Activated T-cell treated with anti-CD3 and anti-CD28 coated beads, Interleukin-2, amount 50 U/mL, for 72 hours (primary cell): ENCODE measurements at regions not wholly inside any gene's neighbourhood (a gene's known extent, or its start where the extent isn't known, plus 50 kb on each side); places are given as distances from the start of the nearest gene placed in this dataset.
"Not testable (repeated sequence)": the region's sequence is repeated elsewhere in the genome, so short reads cannot be mapped to it uniquely, and the experiment has no call there.

Source experiments
- ATAC-seq, 2 donors: fragments of 150-1000 bp; cut with Tn5 transposase; replicated peaks in 1 of 2; 2 replicates each; pipeline ENCODE4 v1.10.0; 2021; ENCODE audit warnings: moderate library complexity in 2 of 2, mild to moderate bottlenecking in 1 of 2
- DNase-seq, 2 donors: peaks; one replicate each; pipeline ENCODE4 v3.0.0; 2021 to 2022; ENCODE audit warnings: mixed read lengths in 1 of 2
- H3K27ac Mint-ChIP-seq: one replicate; pipeline ENCODE4 v1.8.0; 2022; ENCODE audit warnings: mild to moderate bottlenecking, moderate library complexity, mixed read lengths
- H3K27me3 Mint-ChIP-seq: one replicate; pipeline ENCODE4 v1.8.0; 2022; ENCODE audit warnings: low read depth, mixed read lengths
- H3K36me3 Mint-ChIP-seq, 2 donors: one replicate each; pipeline ENCODE4 v1.8.0; 2022; ENCODE audit warnings: mixed read lengths in 2 of 2, mild to moderate bottlenecking in 1 of 2; ENCODE audit not compliant: insufficient read depth in 2 of 2
- H3K4me1 Mint-ChIP-seq: one replicate; pipeline ENCODE4 v1.8.0; 2022; ENCODE audit warnings: low read depth, mixed read lengths
- H3K4me3 Mint-ChIP-seq, 2 donors: one replicate each; pipeline ENCODE4 v1.8.0; 2022; ENCODE audit warnings: mild to moderate bottlenecking in 2 of 2, mixed read lengths in 2 of 2, moderate library complexity in 2 of 2
- H3K9me3 Mint-ChIP-seq, 2 donors: one replicate each; pipeline ENCODE4 v1.8.0; 2022; ENCODE audit warnings: mixed read lengths in 2 of 2

DNA sequence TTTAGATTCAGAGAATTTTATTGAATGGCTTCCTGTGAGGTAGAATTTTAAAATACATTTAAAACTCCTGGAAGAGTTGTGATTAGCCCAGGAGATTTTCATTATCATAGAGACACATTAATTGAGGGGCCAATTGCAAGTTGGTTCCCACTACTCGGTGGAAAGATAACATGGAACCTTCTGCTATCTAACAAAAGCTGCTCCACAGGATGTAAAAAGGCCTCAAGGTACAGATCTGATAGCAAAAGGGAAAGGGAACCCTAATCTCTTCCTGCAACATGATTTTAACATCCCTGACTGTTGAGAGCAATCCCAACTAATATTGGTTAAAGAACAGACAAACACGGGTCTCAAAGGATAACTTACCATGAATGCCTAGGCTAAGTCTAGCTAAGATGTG lies 312.3 kb downstream of the TUBA3C start:
- DNase-seq, H3K9me3 Mint-ChIP-seq, ATAC-seq, H3K27me3 Mint-ChIP-seq, H3K36me3 Mint-ChIP-seq, H3K4me3 Mint-ChIP-seq, H3K27ac Mint-ChIP-seq, H3K4me1 Mint-ChIP-seq: not testable (repeated sequence)

DNA sequence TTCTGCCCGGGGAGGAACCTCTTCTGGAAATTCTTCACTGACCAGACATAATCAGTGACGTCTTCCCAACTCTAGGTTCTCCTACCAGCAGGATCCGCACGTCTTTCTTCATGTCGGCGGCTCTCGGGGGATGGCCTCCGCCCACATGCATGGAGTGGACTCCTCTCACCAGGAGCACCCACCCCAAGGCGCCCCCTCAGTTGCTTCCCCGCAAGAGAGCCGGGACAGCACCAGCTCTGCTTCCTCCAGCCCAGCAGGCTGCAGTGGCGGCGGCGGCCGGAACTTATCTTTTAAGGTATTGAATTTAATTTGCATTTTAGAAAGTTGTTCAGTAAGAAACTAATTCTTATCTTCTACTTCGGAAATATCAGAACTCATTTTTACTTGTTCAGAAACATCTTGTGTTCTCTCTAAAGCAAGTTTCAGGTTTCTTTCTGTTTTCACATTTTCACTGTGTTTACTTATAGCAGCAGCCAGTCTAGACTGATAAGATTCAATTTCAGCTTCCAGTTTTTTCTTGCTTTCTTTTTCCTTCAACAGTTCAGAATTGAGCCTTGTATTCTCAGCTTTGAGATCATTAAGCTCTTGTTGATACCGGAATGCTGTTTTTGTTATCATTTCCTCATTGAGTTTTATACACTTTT lies 343.5 kb downstream of the TUBA3C start:
- not testable (repeated sequence) for DNase-seq, H3K4me1 Mint-ChIP-seq, ATAC-seq, H3K27ac Mint-ChIP-seq, H3K36me3 Mint-ChIP-seq, H3K4me3 Mint-ChIP-seq, H3K27me3 Mint-ChIP-seq, H3K9me3 Mint-ChIP-seq

DNA sequence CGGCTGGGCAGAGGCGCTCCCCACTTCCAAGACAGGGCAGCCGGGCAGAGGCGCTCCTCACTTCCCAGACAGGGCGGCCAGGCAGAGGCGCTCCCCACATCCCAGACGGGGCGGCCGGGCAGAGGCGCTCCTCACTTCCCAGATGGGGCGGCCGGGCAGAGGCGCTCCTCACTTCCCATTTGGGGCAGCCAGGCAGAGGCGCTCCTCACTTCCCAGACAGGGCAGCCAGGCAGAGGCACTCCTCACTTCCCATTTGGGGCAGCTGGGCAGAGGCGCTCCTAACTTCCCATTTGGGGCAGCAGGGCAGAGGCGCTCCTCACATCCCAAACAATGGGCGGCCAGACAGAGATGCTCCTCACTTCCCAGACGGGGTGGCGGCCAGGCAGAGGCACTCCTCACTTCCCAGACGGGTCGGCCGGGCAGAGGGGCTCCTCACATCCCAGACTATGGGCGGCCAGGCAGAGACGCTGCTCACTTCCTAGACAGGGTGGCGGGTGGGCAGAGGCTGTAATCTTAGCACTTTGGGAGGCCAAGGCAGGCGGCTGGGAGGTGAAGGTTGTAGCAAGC lies 344.4 kb downstream of the TUBA3C start:
- not testable (repeated sequence) for H3K27me3 Mint-ChIP-seq, DNase-seq, H3K4me1 Mint-ChIP-seq, H3K27ac Mint-ChIP-seq, H3K9me3 Mint-ChIP-seq, H3K36me3 Mint-ChIP-seq, H3K4me3 Mint-ChIP-seq, ATAC-seq

DNA sequence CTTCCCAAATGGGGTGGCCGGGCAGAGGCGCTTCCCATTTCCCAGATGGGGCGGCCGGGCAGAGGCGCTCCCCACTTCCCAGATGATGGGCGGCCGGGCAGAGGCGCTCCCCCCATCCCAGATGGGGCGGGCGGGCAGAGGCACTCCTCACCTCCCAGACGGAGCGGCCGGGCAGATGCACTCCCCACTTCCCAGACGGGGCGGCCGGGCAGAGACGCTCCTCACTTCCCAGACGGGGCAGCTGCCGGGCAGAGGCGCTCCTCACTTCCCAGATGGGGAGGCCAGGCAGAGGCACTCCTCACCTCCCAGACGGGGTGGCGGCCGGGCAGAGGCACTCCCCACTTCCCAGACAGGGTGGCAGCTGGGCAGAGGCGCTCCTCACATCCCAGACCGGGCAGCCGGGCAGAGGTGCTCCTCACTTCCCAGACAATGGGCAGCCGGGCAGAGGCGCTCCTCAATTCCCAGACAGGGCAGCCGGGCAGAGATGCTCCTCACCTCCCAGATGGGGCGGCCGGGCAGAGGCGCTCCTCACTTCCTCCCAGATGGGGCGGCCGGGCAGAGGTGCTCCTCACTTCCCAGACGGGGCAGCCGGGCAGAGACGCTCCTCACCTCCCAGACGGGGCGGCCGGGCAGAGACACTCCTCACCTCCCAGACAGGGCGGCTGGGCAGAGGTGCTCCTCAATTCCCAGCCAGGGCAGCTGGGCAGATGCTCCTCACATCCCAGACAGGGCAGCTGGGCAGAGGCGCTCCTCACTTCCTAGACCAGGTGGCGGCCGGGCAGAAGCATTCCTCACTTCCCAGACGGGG lies 345.0 kb downstream of the TUBA3C start:
- not testable (repeated sequence) for H3K27ac Mint-ChIP-seq, H3K9me3 Mint-ChIP-seq, ATAC-seq, DNase-seq, H3K27me3 Mint-ChIP-seq, H3K36me3 Mint-ChIP-seq, H3K4me3 Mint-ChIP-seq, H3K4me1 Mint-ChIP-seq

DNA sequence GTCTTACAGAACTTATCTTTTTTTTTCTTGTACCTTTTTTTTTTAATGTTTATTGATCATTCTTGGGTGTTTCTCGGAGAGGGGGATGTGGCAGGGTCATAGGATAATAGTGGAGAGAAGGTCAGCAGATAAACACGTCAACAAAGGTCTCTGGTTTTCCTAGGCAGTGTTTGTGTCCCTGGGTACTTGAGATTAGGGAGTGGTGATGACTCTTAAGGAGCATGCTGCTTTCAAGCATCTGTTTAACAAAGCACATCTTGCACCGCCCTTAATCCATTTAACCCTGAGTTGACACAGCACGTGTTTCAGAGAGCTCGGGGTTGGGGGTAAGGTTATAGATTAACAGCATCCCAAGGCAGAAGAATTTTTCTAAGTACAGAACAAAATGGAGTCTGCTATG lies 345.9 kb downstream of the TUBA3C start:
- H3K36me3 Mint-ChIP-seq, H3K9me3 Mint-ChIP-seq, H3K4me1 Mint-ChIP-seq, ATAC-seq, H3K27ac Mint-ChIP-seq, H3K4me3 Mint-ChIP-seq, DNase-seq, H3K27me3 Mint-ChIP-seq: not testable (repeated sequence)

DNA sequence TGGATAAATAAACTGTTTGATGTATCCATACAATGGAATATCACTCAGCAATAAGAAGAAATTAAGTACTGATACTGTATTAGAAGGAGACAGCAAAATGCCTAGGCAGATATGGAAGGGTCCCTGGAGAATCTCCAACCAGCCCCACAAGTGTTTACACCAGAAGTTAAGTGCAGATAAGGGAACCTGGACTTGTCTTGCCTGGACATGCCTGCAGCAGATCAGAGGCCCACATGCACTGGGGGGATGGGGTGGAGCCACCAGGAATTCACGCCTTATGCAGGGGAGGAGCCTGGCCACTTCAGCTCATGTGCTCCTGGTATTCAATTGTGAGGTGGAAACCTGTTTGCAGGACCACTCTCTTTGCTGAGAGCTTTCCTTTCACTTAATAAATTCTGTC lies 356.9 kb downstream of the TUBA3C start:
- not testable (repeated sequence) for H3K27ac Mint-ChIP-seq, H3K27me3 Mint-ChIP-seq, ATAC-seq, H3K4me3 Mint-ChIP-seq, H3K9me3 Mint-ChIP-seq, DNase-seq, H3K36me3 Mint-ChIP-seq, H3K4me1 Mint-ChIP-seq

DNA sequence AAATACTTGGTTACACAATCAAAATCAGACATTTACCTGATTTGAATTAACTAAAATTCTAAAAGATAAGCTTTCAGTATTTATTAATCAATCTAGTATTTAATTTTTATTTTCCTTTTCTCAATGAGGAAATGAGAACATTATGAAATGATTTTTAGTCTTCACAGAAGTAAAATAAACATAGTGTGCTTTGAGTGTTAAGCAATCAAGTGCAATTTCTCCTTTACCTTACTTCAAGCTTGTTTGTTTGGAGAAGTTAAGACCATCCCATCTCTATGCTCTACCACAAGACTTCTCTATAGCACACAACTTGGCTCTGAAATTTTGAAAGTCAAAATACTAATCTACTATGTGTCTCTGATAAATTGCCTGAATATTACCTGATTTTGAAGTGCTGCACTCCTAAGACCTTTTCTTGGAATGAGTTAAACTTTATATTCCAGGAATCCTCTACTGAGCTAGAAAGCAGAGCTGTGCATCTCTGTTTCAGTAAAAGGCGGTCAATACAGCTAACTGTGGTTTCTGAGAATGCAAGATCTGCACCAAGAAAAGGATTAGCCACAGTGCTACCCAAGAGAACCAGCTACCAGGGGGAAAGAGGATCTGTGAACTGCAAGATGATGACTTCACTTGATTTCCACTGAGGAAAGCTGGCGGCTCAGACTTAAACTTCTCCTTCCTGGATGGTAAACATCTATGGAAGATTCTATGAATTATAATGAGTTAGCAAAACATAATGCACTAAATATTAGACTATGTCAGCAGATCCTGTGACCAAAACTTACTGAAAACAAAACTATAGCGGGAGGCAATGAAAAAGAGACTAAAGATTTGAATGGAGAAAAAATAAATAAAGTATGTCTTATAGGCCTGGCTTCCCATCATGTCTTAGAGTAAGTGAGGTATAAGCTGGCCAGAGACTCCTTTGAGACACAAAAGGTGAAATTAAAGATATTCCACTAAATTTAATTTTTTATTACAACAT lies 358.7 kb downstream of the TUBA3C start:
- H3K36me3 Mint-ChIP-seq, H3K27me3 Mint-ChIP-seq, ATAC-seq, DNase-seq, H3K27ac Mint-ChIP-seq, H3K4me1 Mint-ChIP-seq, H3K4me3 Mint-ChIP-seq, H3K9me3 Mint-ChIP-seq: not testable (repeated sequence)

DNA sequence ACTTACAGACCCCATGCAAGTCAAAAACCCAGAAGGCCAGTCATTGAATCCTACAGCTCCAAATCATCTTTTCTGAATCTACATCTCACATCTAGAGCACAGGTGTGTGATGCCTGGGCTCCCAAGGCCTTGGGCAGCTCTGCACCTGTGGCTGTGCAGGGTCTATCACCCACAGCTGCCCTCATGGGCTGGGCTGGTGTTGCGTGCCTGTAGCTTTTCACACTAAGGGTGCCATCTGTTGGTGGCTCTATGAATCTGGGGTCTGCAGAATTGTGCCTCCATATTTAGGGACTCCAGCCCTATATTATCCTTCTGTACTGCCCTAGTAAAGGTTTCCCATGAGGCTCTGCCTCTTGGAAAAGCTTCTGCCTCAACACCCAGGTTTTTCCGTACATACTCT lies 407.6 kb downstream of the TUBA3C start:
- H3K4me3 Mint-ChIP-seq, DNase-seq, H3K27ac Mint-ChIP-seq, ATAC-seq, H3K27me3 Mint-ChIP-seq, H3K4me1 Mint-ChIP-seq, H3K9me3 Mint-ChIP-seq, H3K36me3 Mint-ChIP-seq: not testable (repeated sequence)

DNA sequence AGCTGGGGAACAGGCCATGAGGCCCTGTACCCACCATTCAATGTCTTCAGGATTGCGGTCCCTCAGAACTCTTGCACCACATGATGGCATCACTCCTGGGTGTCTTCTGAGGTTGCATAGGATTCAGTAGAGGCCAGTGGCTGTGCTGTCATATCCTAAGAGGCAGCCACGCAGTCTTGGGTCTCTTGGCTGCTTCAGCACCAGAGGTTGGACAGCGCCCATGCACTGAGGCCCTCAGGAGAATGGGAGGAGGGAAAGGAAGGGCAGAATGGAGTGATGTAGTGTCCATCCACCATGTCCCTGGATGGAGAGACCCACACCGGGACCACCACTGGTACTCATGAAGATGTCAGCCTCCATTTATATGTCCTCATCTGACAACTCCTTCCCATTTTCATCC lies 439.9 kb downstream of the TUBA3C start:
- not testable (repeated sequence) for H3K27me3 Mint-ChIP-seq, DNase-seq, H3K4me3 Mint-ChIP-seq, ATAC-seq, H3K36me3 Mint-ChIP-seq, H3K4me1 Mint-ChIP-seq, H3K27ac Mint-ChIP-seq, H3K9me3 Mint-ChIP-seq

DNA sequence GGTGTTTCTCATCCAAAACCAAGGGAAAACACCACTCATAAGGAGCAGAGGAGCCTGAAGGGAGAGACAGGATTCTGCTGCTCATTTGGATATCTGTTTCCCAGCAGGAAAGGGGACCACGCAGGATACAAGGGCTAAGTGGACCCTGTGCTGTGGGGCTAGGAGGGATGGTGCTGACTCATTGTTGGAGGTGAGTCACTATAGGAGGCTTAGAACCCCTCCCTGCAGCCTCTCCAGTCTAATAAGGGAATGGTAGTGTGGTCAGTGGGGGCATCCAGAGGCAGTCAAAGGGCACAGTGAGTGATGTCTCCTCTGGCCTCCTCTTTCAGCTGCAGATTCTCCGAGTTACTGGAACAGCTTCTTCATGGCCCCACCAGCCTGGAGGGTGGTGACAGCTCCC lies 442.3 kb downstream of the TUBA3C start:
- ATAC-seq: no peak
- Mint-ChIP-seq H3K27ac (no peak overlapping the region), H3K4me1 (no peaks in the 10 kb centered on the region), H3K36me3 (no peaks in the 10 kb centered on the region), H3K27me3 (no peaks in the 10 kb centered on the region), H3K4me3 (no peak overlapping the region), H3K9me3 (peaks cover 2 to 3% of the 10 kb centered on the region in 2 donors)
- DNase-seq: no peak

DNA sequence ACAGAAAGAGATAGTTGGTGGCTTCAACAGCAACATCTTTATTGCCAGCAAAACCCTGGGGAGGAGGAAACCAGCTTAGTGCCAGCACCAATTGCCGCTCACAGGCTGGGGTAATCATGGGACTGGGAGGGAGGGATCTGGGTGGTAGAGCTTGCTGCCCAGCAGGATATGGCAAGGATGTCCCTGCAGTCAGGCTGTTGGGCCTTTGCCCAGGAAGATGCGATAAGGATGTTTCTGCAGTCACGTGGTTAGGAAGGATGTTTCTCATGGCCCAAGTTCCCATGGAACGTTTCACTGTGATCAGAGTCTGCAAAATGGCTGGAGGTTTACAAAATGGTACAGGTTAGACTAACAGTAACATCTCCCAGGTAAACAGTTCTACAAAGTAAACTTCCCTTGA lies 443.5 kb downstream of the TUBA3C start:
- not testable (repeated sequence) for H3K9me3 Mint-ChIP-seq, H3K27ac Mint-ChIP-seq, H3K4me3 Mint-ChIP-seq, H3K4me1 Mint-ChIP-seq, ATAC-seq, H3K27me3 Mint-ChIP-seq, DNase-seq, H3K36me3 Mint-ChIP-seq

DNA sequence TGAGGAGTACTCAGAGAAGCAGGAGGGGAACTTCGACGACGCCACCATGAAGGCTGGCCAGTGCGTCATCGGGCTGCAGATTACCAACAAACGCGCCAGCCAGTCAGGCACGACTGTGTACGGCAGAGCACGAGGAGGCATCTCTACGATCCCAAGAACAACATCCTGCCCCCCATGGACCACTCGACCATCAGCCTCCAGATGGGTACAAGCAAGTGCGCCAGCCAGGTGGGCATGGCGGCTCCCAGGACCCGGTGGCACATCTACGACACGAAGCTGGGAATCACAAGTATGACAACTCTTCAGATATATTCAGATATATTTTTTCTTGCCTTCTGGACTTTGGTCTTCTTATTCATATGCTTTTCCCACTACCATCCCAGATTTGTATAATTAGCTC lies 454.5 kb downstream of the TUBA3C start:
- H3K9me3 Mint-ChIP-seq, H3K27me3 Mint-ChIP-seq, DNase-seq, H3K4me3 Mint-ChIP-seq, H3K4me1 Mint-ChIP-seq, H3K27ac Mint-ChIP-seq, H3K36me3 Mint-ChIP-seq, ATAC-seq: not testable (repeated sequence)

DNA sequence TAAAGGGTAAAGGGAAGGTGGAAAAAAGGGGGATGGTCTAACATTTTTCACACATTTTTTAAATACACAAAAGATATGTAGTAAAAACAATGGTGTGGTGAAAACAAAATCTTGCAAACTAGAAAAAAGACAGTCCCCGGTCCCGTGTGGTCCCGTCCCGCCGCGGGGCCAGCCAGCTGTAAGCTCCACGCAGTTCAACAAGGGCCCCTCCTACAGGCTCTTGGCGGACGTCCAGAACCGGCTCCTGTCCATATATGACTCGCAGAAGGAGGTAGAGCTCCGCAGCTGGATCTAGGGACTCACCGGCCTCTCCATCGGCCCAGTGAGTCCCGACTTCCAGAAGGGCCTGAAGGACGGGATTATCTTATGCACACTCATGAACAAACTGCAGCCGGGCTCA lies 455.1 kb downstream of the TUBA3C start:
- H3K36me3 Mint-ChIP-seq, ATAC-seq, H3K9me3 Mint-ChIP-seq, H3K27me3 Mint-ChIP-seq, H3K27ac Mint-ChIP-seq, DNase-seq, H3K4me1 Mint-ChIP-seq, H3K4me3 Mint-ChIP-seq: not testable (repeated sequence)
